Ishikawa (cell line): ENCODE measurements at regions not wholly inside any gene's neighbourhood (a gene's known extent, or its start where the extent isn't known, plus 50 kb on each side); places are given as distances from the start of the nearest gene placed in this dataset.

Source experiments
- CREB1 ChIP-seq: IDR thresholded peaks from 2 replicates; pipeline ENCODE4 v1.6.1; 2012; ENCODE audit warnings: low read depth
- EP300 ChIP-seq: IDR thresholded peaks from 2 replicates; pipeline ENCODE4 v1.6.1; 2012; ENCODE audit warnings: borderline replicate concordance
- FOXM1 ChIP-seq: IDR thresholded peaks from 2 replicates; pipeline ENCODE4 v1.6.1; 2012; ENCODE audit warnings: low read depth, borderline replicate concordance
- MAX ChIP-seq: IDR thresholded peaks from 2 replicates; pipeline ENCODE4 v1.6.1; 2012
- NFIC ChIP-seq: IDR thresholded peaks from 2 replicates; pipeline ENCODE4 v1.6.1; 2012
- TEAD4 ChIP-seq: IDR thresholded peaks from 2 replicates; pipeline ENCODE4 v1.6.1; 2012
- USF1 ChIP-seq: IDR thresholded peaks from 2 replicates; pipeline ENCODE4 v1.6.1; 2012

- no peak for TF ChIP-seq CREB1
- no peak for TF ChIP-seq NFIC
- TF ChIP-seq EP300: no peak
- no peak for TF ChIP-seq FOXM1
- no peak for TF ChIP-seq MAX
- TF ChIP-seq USF1: no peak
- TF ChIP-seq TEAD4: no peak
These were observed 791.9 kb upstream of the ROBO1 start for GRCh38 chr3:80559701-80560100.
